Keratinocyte (primary cell): ENCODE measurements at regions not wholly inside any gene's neighbourhood (a gene's known extent, or its start where the extent isn't known, plus 50 kb on each side); places are given as distances from the start of the nearest gene placed in this dataset.
A peak's percentile ranks its signal among the peaks of the same experiment; 100 is the strongest.
"Not testable (repeated sequence)": the region's sequence is repeated elsewhere in the genome, so short reads cannot be mapped to it uniquely, and the experiment has no call there.

Experiments
- DNase-seq: peaks from one replicate; pipeline ENCODE4 v3.0.0-alpha.2; 2011; ENCODE audit warnings: low read depth, missing footprints, low spot score
- FAIRE-seq: peaks from 2 replicates; lab custom pipeline; 2011; peaks lifted over from hg19 to GRCh38; lab: Jason Lieb, UNC
- H2AFZ ChIP-seq: 2 replicates; pipeline ENCODE4 v1.6.0; 2012; ENCODE audit warnings: low read length, control low read depth, inconsistent platforms; ENCODE audit not compliant: control insufficient read depth
- H3K27ac ChIP-seq: 2 replicates; pipeline ENCODE4 v1.5.1; 2011; ENCODE audit warnings: low read length; ENCODE audit not compliant: control insufficient read depth, insufficient read depth
- H3K27me3 ChIP-seq: 3 replicates; pipeline ENCODE4 v1.6.0; 2011; ENCODE audit warnings: low read length; ENCODE audit not compliant: control insufficient read depth, insufficient read depth; ENCODE audit errors: extremely low read depth
- H3K36me3 ChIP-seq, 2 experiments: 2 replicates in 1 of 2; 3 replicates in 1 of 2; pipeline ENCODE4 v1.5.1; 2011; ENCODE audit warnings: low read length in 2 of 2, mild to moderate bottlenecking in 1 of 2; ENCODE audit not compliant: control insufficient read depth in 2 of 2, insufficient read depth in 2 of 2; ENCODE audit errors: extremely low read depth in 1 of 2
- H3K4me1 ChIP-seq: 3 replicates; pipeline ENCODE4 v1.5.1; 2011; ENCODE audit warnings: low read length; ENCODE audit not compliant: control insufficient read depth, insufficient read depth; ENCODE audit errors: extremely low read depth
- H3K4me2 ChIP-seq: 3 replicates; pipeline ENCODE4 v1.6.0; 2011; ENCODE audit warnings: low read depth, low read length; ENCODE audit not compliant: control insufficient read depth, insufficient read depth; ENCODE audit errors: extremely low read depth
- H3K4me3 ChIP-seq, 3 experiments: fragments of 200-600 bp in 1 of 3; sonication (generic) in 1 of 3; 2 replicates in 2 of 3; 3 replicates in 1 of 3; pipeline ENCODE4 v1.5.1; 2011 to 2016; ENCODE audit warnings: low read length in 3 of 3, mild to moderate bottlenecking in 3 of 3, control low read depth in 2 of 3, inconsistent platforms in 1 of 3, low read depth in 1 of 3, mixed read lengths in 1 of 3, mixed run types in 1 of 3, moderate library complexity in 1 of 3; ENCODE audit not compliant: control insufficient read depth in 2 of 3, insufficient read depth in 2 of 3; ENCODE audit errors: extremely low read depth in 1 of 3
- H3K79me2 ChIP-seq: 2 replicates; pipeline ENCODE4 v1.6.0; 2012; ENCODE audit warnings: low read length; ENCODE audit not compliant: control insufficient read depth, insufficient read depth
- H3K9ac ChIP-seq: 3 replicates; pipeline ENCODE4 v1.6.0; 2011; ENCODE audit warnings: low read length; ENCODE audit not compliant: control insufficient read depth, insufficient read depth; ENCODE audit errors: extremely low read depth
- H3K9me1 ChIP-seq: 3 replicates; pipeline ENCODE4 v1.6.0; 2011; ENCODE audit warnings: low read length; ENCODE audit not compliant: control insufficient read depth, insufficient read depth; ENCODE audit errors: extremely low read depth
- H3K9me3 ChIP-seq: 2 replicates; pipeline ENCODE4 v1.5.1; 2012; ENCODE audit warnings: low read depth, low read length; ENCODE audit not compliant: control insufficient read depth
- H4K20me1 ChIP-seq: 3 replicates; pipeline ENCODE4 v1.6.0; 2011; ENCODE audit warnings: low read length; ENCODE audit not compliant: control insufficient read depth, insufficient read depth; ENCODE audit errors: extremely low read depth
- CTCF ChIP-seq, 3 experiments: IDR thresholded peaks in 1 of 3; conservative IDR thresholded peaks in 1 of 3; optimal IDR thresholded peaks in 1 of 3; 2 replicates in 2 of 3; 3 replicates in 1 of 3; pipeline versions ENCODE3 to v1.5.1; 2011; ENCODE audit warnings: low read length in 3 of 3, mild to moderate bottlenecking in 3 of 3, moderate library complexity in 2 of 3, control low read depth in 1 of 3, inconsistent platforms in 1 of 3; ENCODE audit not compliant: insufficient read depth in 2 of 3; ENCODE audit errors: extremely low read depth in 1 of 3
- EZH2 ChIP-seq: IDR thresholded peaks from one replicate; pipeline ENCODE4 v1.6.1; 2012; ENCODE audit warnings: inconsistent platforms, mild to moderate bottlenecking, low read length, moderate library complexity
- dilution Hi-C: fragments of 300-500 bp; cut with MboI; formaldehyde crosslinking; loops from one replicate; pipeline ENCODE4 v1.7.0; 2020; ENCODE audit warnings: low sequenced_read_pairs; ENCODE audit not compliant: extremely low pct_ligation_motif_present

DNA sequence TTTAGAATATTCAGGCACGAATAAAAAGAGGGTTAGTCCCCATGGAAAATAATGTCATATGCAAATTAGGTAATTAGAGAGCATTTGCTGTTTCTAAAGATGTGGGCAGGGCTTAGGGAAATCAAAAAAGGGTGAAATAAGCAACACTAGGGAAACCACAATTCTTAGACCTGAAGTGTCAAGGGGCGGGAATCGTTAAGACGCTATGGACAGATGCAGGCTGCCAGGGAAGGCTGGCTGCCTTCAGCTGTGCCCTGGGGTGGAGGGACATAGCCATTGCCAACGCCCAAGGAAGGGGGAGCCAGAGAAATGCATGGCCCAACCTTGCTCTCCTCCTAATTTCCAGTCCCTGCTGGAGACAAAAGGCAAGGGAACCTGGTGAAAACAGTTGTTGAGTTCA, 141.7 kb upstream of the PROK2 start:
- no peak for DNase-seq
- Histone ChIP-seq H3K4me3 (no peak overlapping the region), H2AFZ (no peak overlapping the region), H3K4me1 (no peaks in the 10 kb centered on the region), H3K27me3 (peaks cover 2% of the 10 kb centered on the region), H3K9me1 (peaks cover 2% of the 10 kb centered on the region), H3K79me2 (no peaks in the 10 kb centered on the region), H3K36me3 (no peaks in the 10 kb centered on the region), H3K4me2 (no peak overlapping the region), H3K9ac (no peak overlapping the region), H3K27ac (no peak overlapping the region), H4K20me1 (no peaks in the 10 kb centered on the region), H3K9me3 (no peaks in the 10 kb centered on the region)
- TF ChIP-seq CTCF (optimal IDR thresholded peaks at IDR 0.05 in 1 of 3, IDR thresholded peaks at IDR 0.05 in 1 of 3, conservative IDR thresholded peaks at IDR 0.05 in 1 of 3; ENCODE audit: extremely low read depth in 1 of 3, insufficient read depth in 2 of 3, low read length in 3 of 3) (no peak), EZH2 (no peak)
- dilution Hi-C loops, result no loop called here
- no peak for FAIRE-seq

- Histone ChIP-seq H3K4me2 (no peak overlapping the region), H2AFZ (no peak overlapping the region), H3K4me3 (no peak overlapping the region), H3K79me2 (no peaks in the 10 kb centered on the region), H3K36me3 (no peaks in the 10 kb centered on the region), H3K9me3 (no peaks in the 10 kb centered on the region), H3K27me3 (peaks cover 6% of the 10 kb centered on the region), H3K9ac (no peak overlapping the region), H3K27ac (no peak overlapping the region), H3K4me1 (no peaks in the 10 kb centered on the region), H4K20me1 (no peaks in the 10 kb centered on the region), H3K9me1 (peaks cover 2% of the 10 kb centered on the region)
- TF ChIP-seq EZH2 (no peak), CTCF (optimal IDR thresholded peaks at IDR 0.05 in 1 of 3, IDR thresholded peaks at IDR 0.05 in 1 of 3, conservative IDR thresholded peaks at IDR 0.05 in 1 of 3; ENCODE audit: extremely low read depth in 1 of 3, insufficient read depth in 2 of 3, low read length in 3 of 3) (peak; percentile 75 to 80 (median 77))
- dilution Hi-C loops, result no loop called here
- DNase-seq, result peak; percentile 5
- FAIRE-seq, result peak; percentile 44
These were observed 141.3 kb upstream of the PROK2 start for GRCh38 chr3:71926262-71926600.

DNA sequence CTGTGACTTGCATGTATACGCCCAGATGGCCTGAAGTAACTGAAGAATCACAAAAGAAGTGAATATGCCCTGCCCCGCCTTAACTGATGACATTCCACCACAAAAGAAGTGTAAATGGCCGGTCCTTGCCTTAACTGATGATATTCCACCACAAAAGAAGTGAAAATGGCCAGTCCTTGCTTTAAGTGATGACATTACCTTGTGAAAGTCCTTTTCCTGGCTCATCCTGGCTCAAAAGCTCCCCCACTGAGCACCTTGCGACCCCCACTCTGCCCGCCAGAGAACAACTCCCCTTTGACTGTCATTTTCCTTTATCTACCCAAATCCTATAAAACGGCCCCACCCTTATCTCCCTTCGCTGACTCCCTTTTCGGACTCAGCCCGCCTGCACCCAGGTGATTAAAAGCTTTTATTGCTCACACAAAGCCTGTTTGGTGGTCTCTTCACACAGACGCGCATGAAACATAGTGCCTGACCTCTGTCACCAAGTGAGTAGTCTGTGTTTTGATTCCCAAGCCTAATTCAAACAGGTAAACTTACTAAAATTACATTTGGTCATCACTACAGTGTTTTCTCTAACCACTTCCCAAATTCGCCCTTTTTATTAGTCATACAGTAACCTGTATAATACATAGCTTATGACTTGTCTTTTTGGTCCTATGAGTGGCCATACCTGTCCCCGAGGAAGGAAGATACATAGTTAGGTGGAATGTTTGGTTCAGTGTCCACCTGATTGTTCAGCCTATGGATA, 140.7 kb upstream of the PROK2 start:
- not testable (repeated sequence) for FAIRE-seq

More for the DNA sequence above, 140.7 kb upstream of the PROK2 start:
- H3K9me3 ChIP-seq, DNase-seq, H3K36me3 ChIP-seq, H3K9me1 ChIP-seq, H3K4me1 ChIP-seq, H2AFZ ChIP-seq, H3K9ac ChIP-seq, H3K79me2 ChIP-seq, H3K4me3 ChIP-seq, H4K20me1 ChIP-seq, H3K27me3 ChIP-seq, dilution Hi-C loops, H3K4me2 ChIP-seq, H3K27ac ChIP-seq: not testable (repeated sequence)
